GM12878 (cell line): ENCODE measurements at regions not wholly inside any gene's neighbourhood (a gene's known extent, or its start where the extent isn't known, plus 50 kb on each side); places are given as distances from the start of the nearest gene placed in this dataset.

Source experiments
- ATAC-seq: fragments of 200-7000 bp; cut with Tn5 transposase; 3 replicates; pipeline ENCODE4 v1.9.1; 2020; ENCODE audit warnings: mild to moderate bottlenecking, moderate library complexity
- BruUV-seq: library from RNA; stranded (reverse); fragments of 400-500 nt; replicated peaks from 2 replicates; lab custom pipeline; 2021; lab: Mats Ljungman, UMichigan
- CTCF ChIA-PET: fragments of 300-600 bp; sonication (Branson Sonifier 250); formaldehyde crosslinking; extraction: SDS; loops from one replicate; lab custom pipeline; 2021; ENCODE audit warnings: inconsistent platforms; lab: Yijun Ruan, JAX
- POLR2A ChIA-PET: fragments of 350-600 bp; formaldehyde crosslinking; extraction: SDS; loops from one replicate; lab custom pipeline; 2021; ENCODE audit warnings: inconsistent platforms; lab: Charles Lee
- RAD21 ChIA-PET: fragments of 300-600 bp; sonication (Branson Sonifier 250); formaldehyde crosslinking; loops from one replicate; lab custom pipeline; 2023; ENCODE audit warnings: antibody characterized with exemption; ENCODE audit not compliant: unreplicated experiment; lab: Charles Lee
- SMC1A ChIA-PET: fragments of 300-600 bp; sonication (Branson Sonifier 250); formaldehyde crosslinking; loops from one replicate; lab custom pipeline; 2023; ENCODE audit not compliant: unreplicated experiment, uncharacterized antibody; lab: Charles Lee
- DNase-seq: peaks from one replicate; pipeline ENCODE4 v3.0.0-alpha.2; 2011; ENCODE audit warnings: low read depth, low spot score
- FAIRE-seq: peaks from 3 replicates; lab custom pipeline; 2011; peaks lifted over from hg19 to GRCh38; lab: Jason Lieb, UNC
- H2AFZ ChIP-seq: 2 replicates; pipeline ENCODE4 v1.6.0; 2011; ENCODE audit warnings: low read depth, low read length, control low read depth; ENCODE audit not compliant: control insufficient read depth
- H3K27ac ChIP-seq: 2 replicates; pipeline ENCODE4 v1.5.1; 2011; ENCODE audit warnings: control low read depth; ENCODE audit not compliant: control insufficient read depth, insufficient read depth
- H3K27me3 ChIP-seq, 2 experiments: replicated peaks in 1 of 2; 2 replicates each; pipeline versions ENCODE4 v1.6.0 to v1.6.1; 2011; ENCODE audit warnings: low read length in 1 of 2; ENCODE audit not compliant: control insufficient read depth in 2 of 2, insufficient read depth in 2 of 2
- H3K36me3 ChIP-seq, 2 experiments: 2 replicates each; pipeline ENCODE4 v1.5.1; 2011; ENCODE audit warnings: low read length in 1 of 2; ENCODE audit not compliant: control insufficient read depth in 2 of 2, insufficient read depth in 2 of 2
- H3K4me1 ChIP-seq: 2 replicates; pipeline ENCODE4 v1.6.1; 2011; ENCODE audit warnings: mild to moderate bottlenecking, low read length, moderate library complexity, mixed read lengths; ENCODE audit not compliant: control insufficient read depth, insufficient read depth
- H3K4me2 ChIP-seq: 2 replicates; pipeline ENCODE4 v1.6.0; 2011; ENCODE audit warnings: control low read depth; ENCODE audit not compliant: control insufficient read depth, insufficient read depth
- H3K4me3 ChIP-seq: fragments of 200-600 bp; sonication (generic); 2 replicates; pipeline ENCODE4 v1.5.1; 2016
- H3K79me2 ChIP-seq: 2 replicates; pipeline ENCODE4 v1.6.0; 2011; ENCODE audit warnings: low read length; ENCODE audit not compliant: control insufficient read depth, insufficient read depth
- H3K9ac ChIP-seq: 2 replicates; pipeline ENCODE4 v1.8.0; 2011; ENCODE audit warnings: low read length, control low read depth, mixed read lengths; ENCODE audit not compliant: control insufficient read depth, insufficient read depth
- H3K9me3 ChIP-seq: replicated peaks from 3 replicates; pipeline ENCODE4 v1.5.1; 2011; ENCODE audit warnings: mild to moderate bottlenecking, low read length; ENCODE audit not compliant: control insufficient read depth, insufficient read depth
- H4K20me1 ChIP-seq: 2 replicates; pipeline ENCODE4 v1.6.0; 2011; ENCODE audit not compliant: control insufficient read depth, insufficient read depth
- BCL3 ChIP-seq: IDR thresholded peaks from 2 replicates; pipeline ENCODE4 v1.6.1; 2011; ENCODE audit warnings: borderline replicate concordance, low read depth, mild to moderate bottlenecking, moderate library complexity, low read length; ENCODE audit not compliant: insufficient read depth, poor library complexity, severe bottlenecking
- CBX3 ChIP-seq: fragments of 200-600 bp; sonication (generic); IDR thresholded peaks from 2 replicates; pipeline ENCODE4 v1.6.1; 2016; ENCODE audit warnings: low read depth, borderline replicate concordance
- CHD4 ChIP-seq: fragments of 200-600 bp; sonication (generic); IDR thresholded peaks from 2 replicates; pipeline ENCODE4 v1.6.1; 2016; ENCODE audit warnings: mild to moderate bottlenecking
- POU2F2 ChIP-seq: IDR thresholded peaks from 3 replicates; pipeline ENCODE4 v1.6.1; 2011; ENCODE audit warnings: low read depth, mild to moderate bottlenecking, low read length, borderline replicate concordance
- SIN3A ChIP-seq: IDR thresholded peaks from 2 replicates; pipeline ENCODE4 v1.6.1; 2012; ENCODE audit warnings: low read depth, low read length, improper control_type of control experiment
- SIX5 ChIP-seq: IDR thresholded peaks from 2 replicates; pipeline ENCODE4 v1.6.1; 2011; ENCODE audit warnings: mild to moderate bottlenecking, low read depth, low read length, moderate library complexity; ENCODE audit not compliant: severe bottlenecking
- SMAD1 ChIP-seq: fragments of 450-650 bp; IDR thresholded peaks from 2 replicates; pipeline ENCODE4 v1.6.1; 2018; ENCODE audit warnings: mild to moderate bottlenecking, low read depth; ENCODE audit not compliant: partially characterized antibody
- ZBTB40 ChIP-seq: fragments of 450-650 bp; IDR thresholded peaks from 2 replicates; pipeline ENCODE4 v1.6.1; 2016; ENCODE audit warnings: mild to moderate bottlenecking, moderate library complexity, borderline replicate concordance
- ZNF622 ChIP-seq: fragments of 450-650 bp; IDR thresholded peaks from 2 replicates; pipeline ENCODE4 v1.6.1; 2017; ENCODE audit warnings: mild to moderate bottlenecking, inconsistent platforms
- ZNF687 ChIP-seq: fragments of 450-650 bp; IDR thresholded peaks from 2 replicates; pipeline ENCODE4 v1.6.1; 2017; ENCODE audit warnings: mild to moderate bottlenecking, moderate library complexity
- WGBS: methylation state at CpG from one replicate; pipeline ENCODE4 v1.1.6; 2016; ENCODE audit warnings: low lambda C conversion rate; ENCODE audit not compliant: insufficient replicate concordance, insufficient coverage; ENCODE audit errors: missing lambda C conversion rate; 5-methylcytosine and 5-hydroxymethylcytosine counted together
- in situ Hi-C: fragments of 300-500 bp; cut with MboI; formaldehyde crosslinking; loops from 9 replicates; pipeline ENCODE4 v1.14.3; 2018; ENCODE audit warnings: mixed read lengths
- intact Hi-C: fragments of 100-400 bp; cut with micrococcal nuclease; formaldehyde crosslinking; loops from one replicate; pipeline ENCODE4 v1.14.2; 2022; ENCODE audit not compliant: unreplicated experiment

- ATAC-seq (no peak), FAIRE-seq (no peak), DNase-seq (no peak)
- Histone ChIP-seq H3K79me2 (no peaks in the 10 kb centered on the region), H3K9me3 (no peaks in the 10 kb centered on the region), H3K27me3 (no peaks in the 10 kb centered on the region), H4K20me1 (no peaks in the 10 kb centered on the region), H3K36me3 (no peaks in the 10 kb centered on the region), H3K4me1 (no peaks in the 10 kb centered on the region), H3K27ac (no peak overlapping the region), H3K4me2 (no peak overlapping the region), H2AFZ (no peak overlapping the region), H3K9ac (no peak overlapping the region), H3K4me3 (no peak overlapping the region)
- WGBS, result 78% methylated on average over 4 of the region's 4 CpGs
- intact Hi-C loops (no loop called here), in situ Hi-C loops (no loop called here)
- TF ChIP-seq SIX5 (no peak), SMAD1 (no peak), BCL3 (no peak), POU2F2 (no peak), SIN3A (no peak), ZBTB40 (no peak), ZNF687 (no peak), CHD4 (no peak), CBX3 (no peak), ZNF622 (no peak)
- ChIA-PET POLR2A (no interaction called here), CTCF (interaction anchor here (1.2 to 1.5 kb wide), 3 partner anchors 17 to 416 kb away, joined by 3 read pairs; no protein-coding TSS in a partner anchor), SMC1A (interaction anchor here (1.3 kb wide), 2 partner anchors 34 to 264 kb away, joined by 3 to 4 read pairs; no protein-coding TSS in a partner anchor), RAD21 (no interaction called here)
- no TSS peak for BruUV-seq
Observed at GRCh38 chr4:36815536-36815935, 429.0 kb upstream of the NWD2 start.
